Body of pancreas (tissue), 4 donors: ENCODE measurements at regions not wholly inside any gene's neighbourhood (a gene's known extent, or its start where the extent isn't known, plus 50 kb on each side); places are given as distances from the start of the nearest gene placed in this dataset.

Source experiments
- POLR2A ChIP-seq, 3 donors: fragments of 450-650 bp; IDR thresholded peaks; one replicate each; pipeline ENCODE4 v1.6.1; 2016; ENCODE audit warnings: antibody characterized with exemption in 3 of 3, mild to moderate bottlenecking in 2 of 3
- TF ChIP-seq, protein P1 (sequence below), 7 experiments: fragments of 450-650 bp in 4 of 7; fragments of 200-600 bp in 3 of 7; sonication (generic) in 3 of 7; IDR thresholded peaks; one replicate each; pipeline ENCODE4 v1.5.1; 2016 to 2019; ENCODE audit warnings: antibody characterized with exemption in 7 of 7

DNA sequence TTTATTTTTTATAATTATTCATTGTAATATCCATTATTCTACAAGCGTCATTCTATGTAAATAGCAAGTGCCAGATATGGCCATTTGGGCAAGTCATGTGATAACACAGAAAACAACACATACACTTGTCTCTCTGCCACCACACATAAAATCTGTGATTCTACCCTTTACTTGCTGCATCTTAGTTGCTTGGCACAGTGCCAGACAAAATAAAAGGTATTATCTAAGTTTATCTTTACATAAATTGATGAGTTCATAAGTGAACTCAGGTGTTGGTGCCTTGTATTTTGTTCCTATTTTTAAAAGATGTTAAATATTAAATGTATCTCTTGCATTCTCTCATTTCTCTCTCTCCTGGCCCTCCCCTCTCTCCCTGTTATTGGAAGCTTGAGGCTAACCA, 1458.7 kb downstream of the CDH11 start:
- TF ChIP-seq, protein P1, sequence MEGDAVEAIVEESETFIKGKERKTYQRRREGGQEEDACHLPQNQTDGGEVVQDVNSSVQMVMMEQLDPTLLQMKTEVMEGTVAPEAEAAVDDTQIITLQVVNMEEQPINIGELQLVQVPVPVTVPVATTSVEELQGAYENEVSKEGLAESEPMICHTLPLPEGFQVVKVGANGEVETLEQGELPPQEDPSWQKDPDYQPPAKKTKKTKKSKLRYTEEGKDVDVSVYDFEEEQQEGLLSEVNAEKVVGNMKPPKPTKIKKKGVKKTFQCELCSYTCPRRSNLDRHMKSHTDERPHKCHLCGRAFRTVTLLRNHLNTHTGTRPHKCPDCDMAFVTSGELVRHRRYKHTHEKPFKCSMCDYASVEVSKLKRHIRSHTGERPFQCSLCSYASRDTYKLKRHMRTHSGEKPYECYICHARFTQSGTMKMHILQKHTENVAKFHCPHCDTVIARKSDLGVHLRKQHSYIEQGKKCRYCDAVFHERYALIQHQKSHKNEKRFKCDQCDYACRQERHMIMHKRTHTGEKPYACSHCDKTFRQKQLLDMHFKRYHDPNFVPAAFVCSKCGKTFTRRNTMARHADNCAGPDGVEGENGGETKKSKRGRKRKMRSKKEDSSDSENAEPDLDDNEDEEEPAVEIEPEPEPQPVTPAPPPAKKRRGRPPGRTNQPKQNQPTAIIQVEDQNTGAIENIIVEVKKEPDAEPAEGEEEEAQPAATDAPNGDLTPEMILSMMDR (IDR thresholded peaks at IDR 0.05): no peak
- no peak for TF ChIP-seq POLR2A (IDR thresholded peaks at IDR 0.05)
